ENCODE measurements at regions not wholly inside any gene's neighbourhood (a gene's known extent, or its start where the extent isn't known, plus 50 kb on each side); places are given as distances from the start of the nearest gene placed in this dataset.

GRCh38 chr1:219771080-219771479 lies 157.3 kb downstream of the SLC30A10 start:
- peak; percentile 99 for DNase-seq

- no peak for DNase-seq
These were observed 150.4 kb upstream of the ZC3H11B start for GRCh38 chr1:219763321-219763720.

GRCh38 chr1:219761208-219761860 lies 148.4 kb upstream of the ZC3H11B start:
- no peak for DNase-seq

- DNase-seq: no peak
These were observed 146.2 kb upstream of the ZC3H11B start for GRCh38 chr1:219759095-219759494.

GRCh38 chr1:219757890-219758289 lies 145.0 kb upstream of the ZC3H11B start:
- DNase-seq: peak; percentile 35

GRCh38 chr1:219755234-219755633 lies 142.3 kb upstream of the ZC3H11B start:
- peak; percentile 57 for DNase-seq

- DNase-seq: no peak
These were observed 141.9 kb upstream of the ZC3H11B start for GRCh38 chr1:219754767-219755166.

- DNase-seq: no peak
These were observed 141.0 kb upstream of the ZC3H11B start for GRCh38 chr1:219753914-219754313.

GRCh38 chr1:219752645-219753044 lies 139.7 kb upstream of the ZC3H11B start:
- no peak for DNase-seq

GRCh38 chr1:219751870-219752507 lies 139.1 kb upstream of the ZC3H11B start:
- DNase-seq: no peak

GRCh38 chr1:219749370-219749769 lies 136.5 kb upstream of the ZC3H11B start:
- DNase-seq: no peak

GRCh38 chr1:219746141-219746540 lies 133.2 kb upstream of the ZC3H11B start:
- DNase-seq: no peak

GRCh38 chr1:219744652-219745469 lies 132.0 kb upstream of the ZC3H11B start:
- no peak for DNase-seq

- no peak for DNase-seq
These were observed 128.4 kb upstream of the ZC3H11B start for GRCh38 chr1:219741011-219741970.

GRCh38 chr1:219733511-219734174 lies 120.7 kb upstream of the ZC3H11B start:
- DNase-seq: no peak

GRCh38 chr1:219732814-219733491 lies 120.0 kb upstream of the ZC3H11B start:
- no peak for DNase-seq

GRCh38 chr1:219731771-219732170 lies 118.9 kb upstream of the ZC3H11B start:
- DNase-seq: peak; percentile 47

GRCh38 chr1:219726480-219727272 lies 113.8 kb upstream of the ZC3H11B start:
- DNase-seq: peak; percentile 41

GRCh38 chr1:219724440-219724839 lies 111.5 kb upstream of the ZC3H11B start:
- no peak for DNase-seq

GRCh38 chr1:219717536-219717935 lies 104.6 kb upstream of the ZC3H11B start:
- DNase-seq: no peak

All from DMS53 (cell line).